Activated naive CD8-positive, alpha-beta T cell (primary cell): ENCODE measurements at regions not wholly inside any gene's neighbourhood (a gene's known extent, or its start where the extent isn't known, plus 50 kb on each side); places are given as distances from the start of the nearest gene placed in this dataset.
A peak's percentile ranks its signal among the peaks of the same experiment; 100 is the strongest.

Experiments
- H3K27ac Mint-ChIP-seq: one replicate; pipeline ENCODE4 v1.8.0; 2021; ENCODE audit warnings: mixed read lengths
- H3K27me3 Mint-ChIP-seq: one replicate; pipeline ENCODE4 v1.8.0; 2021; ENCODE audit warnings: mixed read lengths
- H3K36me3 Mint-ChIP-seq: one replicate; pipeline ENCODE4 v1.8.0; 2021; ENCODE audit warnings: mixed read lengths
- H3K4me1 Mint-ChIP-seq: one replicate; pipeline ENCODE4 v1.8.0; 2021; ENCODE audit warnings: low read depth, mixed read lengths
- H3K4me3 Mint-ChIP-seq: one replicate; pipeline ENCODE4 v1.8.0; 2021; ENCODE audit warnings: mild to moderate bottlenecking, mixed read lengths
- H3K9me3 Mint-ChIP-seq: one replicate; pipeline ENCODE4 v1.8.0; 2021; ENCODE audit warnings: low read depth, mixed read lengths

GRCh38 chr2:168354499-168354898 is 101.6 kb upstream of the CERS6 start:
- Mint-ChIP-seq H3K27me3 (no peaks in the 10 kb centered on the region), H3K4me3 (no peak overlapping the region), H3K9me3 (peaks cover 8% of the 10 kb centered on the region), H3K27ac (no peak overlapping the region), H3K4me1 (peaks cover 40% of the 10 kb centered on the region), H3K36me3 (peaks cover 5% of the 10 kb centered on the region)

- Mint-ChIP-seq H3K36me3 (peaks cover 5% of the 10 kb centered on the region), H3K27me3 (no peaks in the 10 kb centered on the region), H3K4me3 (no peak overlapping the region), H3K4me1 (peaks cover 40% of the 10 kb centered on the region), H3K9me3 (peaks cover 8% of the 10 kb centered on the region), H3K27ac (peak overlapping the region; percentile 5)
Observed at GRCh38 chr2:168355121-168355520, 101.0 kb upstream of the CERS6 start.

- Mint-ChIP-seq H3K4me1 (peaks cover 40% of the 10 kb centered on the region), H3K4me3 (no peak overlapping the region), H3K27me3 (no peaks in the 10 kb centered on the region), H3K27ac (no peak overlapping the region), H3K36me3 (peaks cover 5% of the 10 kb centered on the region), H3K9me3 (peaks cover 8% of the 10 kb centered on the region)
Observed at GRCh38 chr2:168355779-168356476, 100.1 kb upstream of the CERS6 start.

- Mint-ChIP-seq H3K9me3 (peaks cover 8% of the 10 kb centered on the region), H3K4me3 (no peak overlapping the region), H3K4me1 (peaks cover 40% of the 10 kb centered on the region), H3K27me3 (no peaks in the 10 kb centered on the region), H3K36me3 (peaks cover 5% of the 10 kb centered on the region), H3K27ac (no peak overlapping the region)
Observed at GRCh38 chr2:168356477-168356835, 99.6 kb upstream of the CERS6 start.

- Mint-ChIP-seq H3K4me3 (no peak overlapping the region), H3K4me1 (peaks cover 40% of the 10 kb centered on the region), H3K36me3 (peaks cover 5% of the 10 kb centered on the region), H3K9me3 (peaks cover 7% of the 10 kb centered on the region), H3K27me3 (no peaks in the 10 kb centered on the region), H3K27ac (no peak overlapping the region)
Observed at GRCh38 chr2:168357797-168358472, 98.1 kb upstream of the CERS6 start.

- Mint-ChIP-seq H3K9me3 (no peaks in the 10 kb centered on the region), H3K4me1 (peaks cover 33% of the 10 kb centered on the region), H3K4me3 (no peak overlapping the region), H3K27ac (no peak overlapping the region), H3K36me3 (no peaks in the 10 kb centered on the region), H3K27me3 (no peaks in the 10 kb centered on the region)
Observed at GRCh38 chr2:168359082-168359481, 97.0 kb upstream of the CERS6 start.

- no peak overlapping the region for H3K27ac Mint-ChIP-seq
- H3K9me3 Mint-ChIP-seq = no peaks in the 10 kb centered on the region
- H3K27me3 Mint-ChIP-seq = no peaks in the 10 kb centered on the region
- no peak overlapping the region for H3K4me3 Mint-ChIP-seq
- no peaks in the 10 kb centered on the region for H3K36me3 Mint-ChIP-seq
- H3K4me1 Mint-ChIP-seq = peaks cover 6% of the 10 kb centered on the region
Observed at GRCh38 chr2:168363347-168364092, 92.6 kb upstream of the CERS6 start.

GRCh38 chr2:168365094-168365621 is 90.9 kb upstream of the CERS6 start:
- no peaks in the 10 kb centered on the region for H3K4me1 Mint-ChIP-seq
- no peak overlapping the region for H3K27ac Mint-ChIP-seq
- no peaks in the 10 kb centered on the region for H3K27me3 Mint-ChIP-seq
- H3K4me3 Mint-ChIP-seq = no peak overlapping the region
- H3K9me3 Mint-ChIP-seq = no peaks in the 10 kb centered on the region
- H3K36me3 Mint-ChIP-seq = no peaks in the 10 kb centered on the region

- H3K4me1 Mint-ChIP-seq = peaks cover 15% of the 10 kb centered on the region
- no peaks in the 10 kb centered on the region for H3K36me3 Mint-ChIP-seq
- no peaks in the 10 kb centered on the region for H3K9me3 Mint-ChIP-seq
- no peak overlapping the region for H3K4me3 Mint-ChIP-seq
- H3K27ac Mint-ChIP-seq = no peak overlapping the region
- H3K27me3 Mint-ChIP-seq = no peaks in the 10 kb centered on the region
Observed at GRCh38 chr2:168369031-168369430, 87.0 kb upstream of the CERS6 start.

GRCh38 chr2:168371273-168372019 is 84.6 kb upstream of the CERS6 start:
- no peaks in the 10 kb centered on the region for H3K27me3 Mint-ChIP-seq
- peaks cover 15% of the 10 kb centered on the region for H3K4me1 Mint-ChIP-seq

GRCh38 chr2:168373468-168373867 is 82.6 kb upstream of the CERS6 start:
- no peaks in the 10 kb centered on the region for H3K27me3 Mint-ChIP-seq
- H3K9me3 Mint-ChIP-seq = no peaks in the 10 kb centered on the region
- peaks cover 3% of the 10 kb centered on the region for H3K36me3 Mint-ChIP-seq
- peaks cover 15% of the 10 kb centered on the region for H3K4me1 Mint-ChIP-seq
- H3K4me3 Mint-ChIP-seq = no peak overlapping the region
- no peak overlapping the region for H3K27ac Mint-ChIP-seq

More at GRCh38 chr2:168371273-168372019, 84.6 kb upstream of the CERS6 start:
- Mint-ChIP-seq H3K9me3 (no peaks in the 10 kb centered on the region), H3K4me3 (no peak overlapping the region), H3K36me3 (no peaks in the 10 kb centered on the region), H3K27ac (no peak overlapping the region)

GRCh38 chr2:168375195-168375798 is 80.8 kb upstream of the CERS6 start:
- Mint-ChIP-seq H3K36me3 (peaks cover 3% of the 10 kb centered on the region), H3K27ac (no peak overlapping the region), H3K4me1 (peaks cover 15% of the 10 kb centered on the region), H3K27me3 (no peaks in the 10 kb centered on the region), H3K9me3 (no peaks in the 10 kb centered on the region), H3K4me3 (no peak overlapping the region)

GRCh38 chr2:168378960-168379669 is 77.0 kb upstream of the CERS6 start:
- Mint-ChIP-seq H3K27ac (no peak overlapping the region), H3K36me3 (peaks cover 3% of the 10 kb centered on the region), H3K9me3 (no peaks in the 10 kb centered on the region), H3K4me3 (no peak overlapping the region), H3K27me3 (no peaks in the 10 kb centered on the region), H3K4me1 (no peaks in the 10 kb centered on the region)

GRCh38 chr2:168380500-168380899 is 75.6 kb upstream of the CERS6 start:
- Mint-ChIP-seq H3K36me3 (peaks cover 3% of the 10 kb centered on the region), H3K9me3 (no peaks in the 10 kb centered on the region), H3K27me3 (no peaks in the 10 kb centered on the region), H3K27ac (no peak overlapping the region), H3K4me1 (no peaks in the 10 kb centered on the region), H3K4me3 (no peak overlapping the region)
